Fibroblast of mammary gland (primary cell): ENCODE measurements at regions not wholly inside any gene's neighbourhood (a gene's known extent, or its start where the extent isn't known, plus 50 kb on each side); places are given as distances from the start of the nearest gene placed in this dataset.

Source experiments
- DNase-seq: peaks from one replicate; pipeline ENCODE4 v3.0.0-alpha.2; 2010; ENCODE audit warnings: low read depth
- H3K4me3 ChIP-seq: 2 replicates; pipeline ENCODE4 v1.5.1; 2011; ENCODE audit warnings: low read depth, mild to moderate bottlenecking, low read length, moderate library complexity; ENCODE audit not compliant: control insufficient read depth
- TF ChIP-seq, protein P1 (sequence below): conservative IDR thresholded peaks from 2 replicates; pipeline ENCODE4 v1.5.1; 2011; ENCODE audit warnings: low read depth, low read length, inconsistent platforms; ENCODE audit not compliant: control insufficient read depth, insufficient read depth

DNA sequence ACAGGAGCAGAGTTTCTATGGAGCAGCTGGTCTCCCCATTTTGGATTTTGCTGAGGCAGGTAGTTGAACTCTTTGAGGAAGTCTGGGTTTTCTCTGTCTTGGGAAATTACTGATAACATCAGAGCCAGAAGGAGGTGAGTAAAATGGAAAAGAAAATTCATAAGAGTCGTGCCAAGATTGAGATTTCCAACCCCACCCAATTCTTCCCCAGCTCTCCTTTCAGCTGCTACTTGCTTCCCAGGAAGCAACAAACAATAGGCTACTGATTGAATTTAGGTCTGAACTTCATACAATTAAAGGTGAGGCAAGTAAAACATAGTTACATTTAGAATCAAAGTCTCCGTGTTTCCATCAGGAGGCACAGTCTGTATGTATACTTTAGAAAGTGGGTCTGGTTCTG, 54.6 kb upstream of the EOLA2 start:
- TF ChIP-seq, protein P1, sequence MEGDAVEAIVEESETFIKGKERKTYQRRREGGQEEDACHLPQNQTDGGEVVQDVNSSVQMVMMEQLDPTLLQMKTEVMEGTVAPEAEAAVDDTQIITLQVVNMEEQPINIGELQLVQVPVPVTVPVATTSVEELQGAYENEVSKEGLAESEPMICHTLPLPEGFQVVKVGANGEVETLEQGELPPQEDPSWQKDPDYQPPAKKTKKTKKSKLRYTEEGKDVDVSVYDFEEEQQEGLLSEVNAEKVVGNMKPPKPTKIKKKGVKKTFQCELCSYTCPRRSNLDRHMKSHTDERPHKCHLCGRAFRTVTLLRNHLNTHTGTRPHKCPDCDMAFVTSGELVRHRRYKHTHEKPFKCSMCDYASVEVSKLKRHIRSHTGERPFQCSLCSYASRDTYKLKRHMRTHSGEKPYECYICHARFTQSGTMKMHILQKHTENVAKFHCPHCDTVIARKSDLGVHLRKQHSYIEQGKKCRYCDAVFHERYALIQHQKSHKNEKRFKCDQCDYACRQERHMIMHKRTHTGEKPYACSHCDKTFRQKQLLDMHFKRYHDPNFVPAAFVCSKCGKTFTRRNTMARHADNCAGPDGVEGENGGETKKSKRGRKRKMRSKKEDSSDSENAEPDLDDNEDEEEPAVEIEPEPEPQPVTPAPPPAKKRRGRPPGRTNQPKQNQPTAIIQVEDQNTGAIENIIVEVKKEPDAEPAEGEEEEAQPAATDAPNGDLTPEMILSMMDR, result no peak
- no peak overlapping the region for H3K4me3 ChIP-seq
- DNase-seq, result no peak

DNA sequence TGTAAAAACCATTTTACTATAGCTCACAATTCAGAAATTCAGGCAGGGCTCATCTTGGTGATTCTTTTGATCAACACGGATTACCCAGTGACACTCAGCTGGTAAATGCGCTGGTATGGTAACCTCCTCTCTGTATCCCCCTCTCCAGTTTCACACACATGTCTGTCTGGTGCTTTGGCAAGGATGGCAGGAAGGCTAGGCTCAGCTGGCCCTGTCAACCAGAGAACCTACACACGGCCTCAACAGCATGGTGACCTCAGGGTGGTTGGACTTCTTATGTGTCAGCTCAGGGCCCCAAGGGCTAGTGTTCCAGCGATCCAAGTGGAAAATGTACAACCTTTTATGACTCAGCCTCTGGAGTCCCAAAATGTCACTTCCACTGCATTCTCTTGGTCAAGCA, 55.7 kb upstream of the EOLA2 start:
- TF ChIP-seq, protein P1, result no peak
- no peak for DNase-seq
- no peak overlapping the region for H3K4me3 ChIP-seq

DNA sequence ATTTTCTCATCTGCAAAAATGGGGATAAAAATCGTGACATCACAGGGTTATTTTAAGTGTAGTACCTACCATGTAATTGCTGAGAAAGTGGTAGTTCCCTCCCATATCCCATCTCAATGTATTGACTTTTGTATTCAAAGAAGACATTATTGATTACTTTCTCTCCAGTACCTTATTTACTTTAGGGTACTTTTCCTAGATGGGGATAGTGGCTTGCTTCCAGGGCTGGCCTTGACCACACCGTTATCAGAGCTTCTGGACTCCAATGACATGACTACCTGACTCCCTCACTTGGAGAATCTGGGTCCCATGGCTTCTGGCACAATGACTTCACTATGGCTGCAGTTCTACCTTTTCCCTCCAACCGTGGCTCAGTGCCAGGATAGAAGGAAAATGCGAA, 58.2 kb upstream of the EOLA2 start:
- no peak for DNase-seq
- TF ChIP-seq, protein P1, result no peak
- no peak overlapping the region for H3K4me3 ChIP-seq

DNA sequence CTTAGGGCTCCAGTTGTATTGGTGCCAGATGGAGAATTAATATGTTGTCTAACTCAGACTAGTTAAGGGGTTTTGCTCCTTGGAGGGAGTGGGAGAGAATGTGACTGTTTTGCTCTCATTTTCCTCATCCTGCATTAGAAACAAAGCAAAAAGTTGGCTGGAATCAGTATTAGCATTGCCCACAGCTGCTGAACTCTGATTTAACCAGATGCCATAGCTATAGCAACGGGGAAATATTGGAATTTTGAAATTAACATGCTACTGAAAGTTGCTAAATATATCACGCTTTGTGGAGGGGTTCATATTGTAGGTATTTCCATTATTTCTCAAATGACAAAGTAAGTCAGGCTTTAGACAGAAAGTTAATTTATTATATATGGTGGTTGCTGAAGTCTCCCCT, 66.7 kb upstream of the EOLA2 start:
- TF ChIP-seq, protein P1, result no peak
- no peak overlapping the region for H3K4me3 ChIP-seq
- DNase-seq, result no peak

DNA sequence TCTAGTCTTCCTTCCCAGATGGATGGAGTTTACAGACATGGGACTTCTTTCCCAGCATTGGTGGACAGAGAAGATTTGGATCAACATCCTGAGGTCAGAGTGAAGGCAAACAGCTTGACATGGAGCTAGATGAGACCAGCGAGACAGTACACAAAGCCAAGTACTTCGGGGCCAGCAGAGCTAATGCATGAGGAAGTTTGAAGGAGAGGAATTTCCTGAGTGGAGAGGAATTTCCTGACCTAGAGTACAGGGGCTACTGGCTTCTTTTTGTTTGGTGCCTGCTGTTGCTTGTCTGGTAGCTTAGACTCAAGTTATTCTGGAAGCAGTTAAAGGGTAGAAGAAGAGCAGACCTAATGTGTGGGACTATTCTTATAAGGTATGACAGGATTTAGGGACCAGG, 69.1 kb upstream of the EOLA2 start:
- TF ChIP-seq, protein P1, result no peak
- H3K4me3 ChIP-seq, result no peak overlapping the region
- DNase-seq, result no peak

DNA sequence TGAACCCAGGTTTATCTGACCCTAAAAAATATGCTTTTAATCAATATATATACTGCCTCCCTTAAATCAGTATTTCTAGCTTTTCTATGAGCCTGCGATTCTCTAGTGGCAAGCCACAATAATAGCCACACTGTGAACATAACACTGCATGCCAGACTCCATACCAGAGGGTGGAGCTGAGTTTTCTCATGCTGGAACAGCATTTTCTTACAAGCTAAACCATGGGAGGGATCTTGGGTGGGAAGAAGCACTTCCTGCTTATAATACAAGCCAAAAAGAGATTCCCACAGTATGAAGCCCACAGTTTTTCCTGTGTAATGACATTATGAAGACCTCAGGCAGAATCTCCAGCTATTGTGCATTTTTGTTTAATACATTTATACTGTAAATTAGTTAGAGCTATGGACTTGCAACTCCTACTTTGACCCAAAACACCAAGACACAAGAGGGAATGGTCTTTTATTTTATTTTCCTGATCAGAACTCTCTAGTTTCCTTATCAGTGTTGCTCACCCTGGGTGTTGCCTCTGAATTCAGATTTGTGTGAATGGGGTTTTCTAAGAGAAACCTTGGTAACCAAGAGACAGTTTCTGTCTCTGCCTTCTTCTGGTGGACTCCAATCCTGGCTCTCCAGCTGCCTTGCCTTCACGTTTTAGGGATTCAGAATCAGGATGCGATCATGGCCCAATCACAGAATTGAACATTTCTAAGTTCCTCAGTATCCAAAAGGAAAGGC, 74.5 kb upstream of the EOLA2 start:
- TF ChIP-seq, protein P1, result no peak
- DNase-seq, result no peak
- no peak overlapping the region for H3K4me3 ChIP-seq

DNA sequence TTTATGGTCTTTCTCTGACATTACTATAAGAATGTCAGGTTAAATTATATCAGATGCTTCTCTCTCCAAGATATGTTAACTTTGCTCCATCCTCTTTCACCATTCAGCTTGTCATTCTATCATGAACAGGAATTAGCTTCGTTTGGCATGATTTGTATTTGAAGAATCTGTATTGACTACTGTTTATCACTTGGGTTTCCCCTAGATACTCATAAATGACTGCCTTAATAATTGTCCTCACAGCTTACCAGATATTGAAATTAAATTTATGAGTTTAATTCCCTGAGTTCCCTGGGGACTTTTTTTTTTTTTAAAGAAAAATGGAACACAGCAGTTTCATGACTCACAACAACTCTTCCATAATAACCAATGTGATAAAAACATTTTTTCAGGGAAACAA, 76.2 kb upstream of the EOLA2 start:
- no peak overlapping the region for H3K4me3 ChIP-seq
- TF ChIP-seq, protein P1, result no peak
- no peak for DNase-seq
